IMR-90 (cell line): ENCODE measurements at regions not wholly inside any gene's neighbourhood (a gene's known extent, or its start where the extent isn't known, plus 50 kb on each side); places are given as distances from the start of the nearest gene placed in this dataset.

Experiments
- ATAC-seq: fragments of 200-7000 bp; cut with Tn5 transposase; 2 replicates; pipeline ENCODE4 v1.9.1; 2020; ENCODE audit warnings: low read depth, mild to moderate bottlenecking, moderate library complexity
- BruUV-seq: library from RNA; stranded (reverse); fragments of 400-500 nt; replicated peaks from 2 replicates; lab custom pipeline; 2021; lab: Mats Ljungman, UMichigan
- CTCF ChIA-PET: fragments of 300-600 bp; formaldehyde crosslinking; extraction: SDS; loops from one replicate; lab custom pipeline; 2021; ENCODE audit warnings: antibody characterized with exemption; lab: Yijun Ruan, JAX
- POLR2A ChIA-PET: fragments of 300-600 bp; sonication (Branson Sonifier 250); formaldehyde crosslinking; loops from one replicate; lab custom pipeline; 2022; ENCODE audit warnings: antibody characterized with exemption; ENCODE audit not compliant: unreplicated experiment; lab: Charles Lee
- DNase-seq: peaks from one replicate; pipeline ENCODE4 v3.0.0; 2013
- H2AFZ ChIP-seq: replicated peaks from 2 replicates; pipeline ENCODE3; 2013; ENCODE audit warnings: low read length, mild to moderate bottlenecking; ENCODE audit not compliant: poor library complexity
- H2AK5ac ChIP-seq: 2 replicates; pipeline ENCODE4 v1.6.1; 2013; ENCODE audit warnings: low read depth, low read length, inconsistent platforms
- H2AK9ac ChIP-seq: replicated peaks from 2 replicates; pipeline ENCODE3; 2013; ENCODE audit warnings: mild to moderate bottlenecking, low read depth, low read length, moderate library complexity; ENCODE audit not compliant: poor library complexity
- H2BK120ac ChIP-seq: 2 replicates; pipeline ENCODE4 v1.6.1; 2013; ENCODE audit warnings: low read depth, low read length, inconsistent platforms
- H2BK15ac ChIP-seq: 3 replicates; pipeline ENCODE4 v1.6.1; 2013; ENCODE audit warnings: low read depth, low read length, inconsistent platforms
- H2BK20ac ChIP-seq: 2 replicates; pipeline ENCODE4 v1.6.1; 2013; ENCODE audit warnings: low read depth, mild to moderate bottlenecking, inconsistent platforms, low read length, moderate library complexity
- H2BK5ac ChIP-seq: 2 replicates; pipeline ENCODE4 v1.6.1; 2013; ENCODE audit warnings: mild to moderate bottlenecking, low read depth, low read length, inconsistent platforms; ENCODE audit not compliant: poor library complexity, severe bottlenecking
- H3K14ac ChIP-seq: replicated peaks from 2 replicates; pipeline ENCODE4 v1.6.1; 2013; ENCODE audit warnings: low read depth, low read length, inconsistent platforms
- H3K18ac ChIP-seq: 2 replicates; pipeline ENCODE4 v1.6.1; 2013; ENCODE audit warnings: low read depth, low read length, control low read depth
- H3K23ac ChIP-seq: 2 replicates; pipeline ENCODE4 v1.6.1; 2013; ENCODE audit warnings: low read depth, low read length, inconsistent platforms
- H3K27ac ChIP-seq: 2 replicates; pipeline ENCODE4 v1.5.1; 2013; ENCODE audit warnings: mild to moderate bottlenecking, control low read depth, low read length; ENCODE audit not compliant: insufficient read depth
- H3K27me3 ChIP-seq: 2 replicates; pipeline ENCODE4 v1.6.1; 2013; ENCODE audit warnings: low read length; ENCODE audit not compliant: control insufficient read depth, insufficient read depth
- H3K36me3 ChIP-seq: 2 replicates; pipeline ENCODE4 v1.6.1; 2013; ENCODE audit warnings: low read length, mixed read lengths; ENCODE audit not compliant: control insufficient read depth, insufficient read depth
- H3K4ac ChIP-seq: 2 replicates; pipeline ENCODE4 v1.6.1; 2013; ENCODE audit warnings: low read depth, low read length, inconsistent platforms
- H3K4me1 ChIP-seq: 2 replicates; pipeline ENCODE4 v1.6.1; 2013; ENCODE audit warnings: low read length, mixed read lengths; ENCODE audit not compliant: control insufficient read depth, insufficient read depth
- H3K4me2 ChIP-seq: 2 replicates; pipeline ENCODE4 v1.6.1; 2013; ENCODE audit warnings: low read depth, mild to moderate bottlenecking, control low read depth, low read length, moderate library complexity
- H3K4me3 ChIP-seq: 2 replicates; pipeline ENCODE4 v1.5.1; 2013; ENCODE audit warnings: low read depth, mild to moderate bottlenecking, control low read depth, low read length, moderate library complexity; ENCODE audit not compliant: insufficient read depth
- H3K56ac ChIP-seq: 2 replicates; pipeline ENCODE4 v1.6.1; 2013; ENCODE audit warnings: low read length, inconsistent platforms; ENCODE audit not compliant: insufficient read depth; ENCODE audit errors: extremely low read depth
- H3K79me1 ChIP-seq, 2 experiments: 2 replicates each; pipeline ENCODE4 v1.6.1; 2013; ENCODE audit warnings: low read length in 2 of 2, inconsistent platforms in 1 of 2, low read depth in 1 of 2
- H3K9ac ChIP-seq: 2 replicates; pipeline ENCODE4 v1.6.1; 2013; ENCODE audit warnings: low read depth, low read length, control low read depth
- H3K9me1 ChIP-seq: 2 replicates; pipeline ENCODE4 v1.6.1; 2013; ENCODE audit warnings: low read length, inconsistent platforms; ENCODE audit not compliant: insufficient read depth
- H3K9me3 ChIP-seq: 2 replicates; pipeline ENCODE4 v1.6.1; 2013; ENCODE audit warnings: low read length; ENCODE audit not compliant: control insufficient read depth, insufficient read depth
- H4K20me1 ChIP-seq: 2 replicates; pipeline ENCODE4 v1.6.1; 2013; ENCODE audit warnings: low read length, inconsistent platforms; ENCODE audit not compliant: insufficient read depth
- H4K5ac ChIP-seq: 2 replicates; pipeline ENCODE4 v1.6.1; 2013; ENCODE audit warnings: mild to moderate bottlenecking, low read depth, low read length, control low read depth
- H4K8ac ChIP-seq, 2 experiments: 2 replicates each; pipeline ENCODE4 v1.6.1; 2013; ENCODE audit warnings: low read depth in 2 of 2, low read length in 2 of 2, control low read depth in 1 of 2, inconsistent platforms in 1 of 2
- H4K91ac ChIP-seq: 2 replicates; pipeline ENCODE4 v1.6.1; 2013; ENCODE audit warnings: low read depth, low read length, inconsistent platforms; ENCODE audit not compliant: insufficient read depth
- BHLHE40 ChIP-seq: fragments of 150-350 bp; IDR thresholded peaks from 2 replicates; pipeline ENCODE4 v1.6.1; 2016; ENCODE audit warnings: mild to moderate bottlenecking, low read depth, low read length
- CTCF ChIP-seq: conservative IDR thresholded peaks from 2 replicates; pipeline ENCODE4 v1.5.1; 2012; ENCODE audit warnings: mild to moderate bottlenecking, low read depth, low read length, improper control_type of control experiment
- FOS ChIP-seq: fragments of 150-350 bp; IDR thresholded peaks from 2 replicates; pipeline ENCODE4 v1.6.1; 2016; ENCODE audit warnings: low read depth, low read length
- POLR2A ChIP-seq: IDR thresholded peaks from 2 replicates; pipeline ENCODE4 v1.6.1; 2012; ENCODE audit warnings: mild to moderate bottlenecking, low read depth, low read length
- RFX5 ChIP-seq: IDR thresholded peaks from 2 replicates; pipeline ENCODE4 v1.8.0; 2012; ENCODE audit warnings: low read depth, mild to moderate bottlenecking, low read length, moderate library complexity
- WGBS, 2 experiments: methylation state at CpG; one replicate each; pipeline versions ENCODE4 v1.1.5 to v1.1.7; 2013; ENCODE audit warnings: missing lambda C conversion rate in 2 of 2; ENCODE audit not compliant: insufficient read length in 1 of 2; ENCODE audit errors: extremely low coverage in 2 of 2; 5-methylcytosine and 5-hydroxymethylcytosine counted together
- dilution Hi-C: fragments of 300-500 bp; cut with HindIII; formaldehyde crosslinking; loops from one replicate; pipeline ENCODE4 v1.14.3; 2018; ENCODE audit warnings: low sequenced_read_pairs; ENCODE audit not compliant: unreplicated experiment
- in situ Hi-C: fragments of 300-500 bp; cut with MboI; formaldehyde crosslinking; loops from 3 replicates; pipeline ENCODE4 v1.14.3; 2019; ENCODE audit warnings: low sequenced_read_pairs, inconsistent platforms, mixed read lengths
- intact Hi-C: fragments of 100-400 bp; cut with micrococcal nuclease; formaldehyde crosslinking; loops from 2 replicates; pipeline ENCODE4 v1.10.0; 2022
- TF ChIP-seq, protein P1 (sequence below): fragments of 150-350 bp; IDR thresholded peaks from 2 replicates; pipeline ENCODE4 v1.6.1; 2017; ENCODE audit warnings: mild to moderate bottlenecking, antibody characterized with exemption, low read length, low read depth

DNA sequence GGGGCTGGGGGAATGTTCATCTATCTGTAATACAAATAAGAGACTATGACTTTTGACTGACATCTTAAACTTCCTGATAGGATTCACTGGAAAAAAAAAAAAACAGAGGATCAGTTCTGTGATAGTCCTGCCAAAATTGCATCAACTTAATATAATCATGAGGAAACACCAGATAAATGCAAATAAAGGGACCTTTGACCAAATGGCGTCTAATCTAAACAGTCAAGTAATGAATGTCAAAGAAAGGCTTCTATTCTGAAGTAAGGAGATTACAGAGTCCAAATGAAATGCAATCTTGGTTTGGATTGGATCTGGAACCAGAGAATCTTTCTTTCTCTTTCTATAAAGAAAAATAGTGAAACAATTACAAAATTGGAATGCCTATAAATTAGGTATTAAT, 513.4 kb downstream of the KCNT2 start:
- H3K9ac ChIP-seq = no peak overlapping the region
- H3K18ac ChIP-seq = no peak overlapping the region
- H3K36me3 ChIP-seq = no peaks in the 10 kb centered on the region
- H4K20me1 ChIP-seq = no peaks in the 10 kb centered on the region
- ATAC-seq (no peak), DNase-seq (peak; percentile 3)
- no peaks in the 10 kb centered on the region for H3K4me1 ChIP-seq
- WGBS, 2 experiments = no CpG with 5 or more reads among the region's 1 CpG
- H3K14ac ChIP-seq = no peak overlapping the region
- dilution Hi-C loops (no loop called here), in situ Hi-C loops (no loop called here), intact Hi-C loops (no loop called here)
- ChIA-PET CTCF (no interaction called here), POLR2A (no interaction called here)
- H3K9me1 ChIP-seq = no peaks in the 10 kb centered on the region
- no peaks in the 10 kb centered on the region for H3K9me3 ChIP-seq
- TF ChIP-seq FOS = no peak
- no peak for TF ChIP-seq BHLHE40
- no peak for TF ChIP-seq CTCF
- TF ChIP-seq POLR2A = no peak
- TF ChIP-seq, protein P1, sequence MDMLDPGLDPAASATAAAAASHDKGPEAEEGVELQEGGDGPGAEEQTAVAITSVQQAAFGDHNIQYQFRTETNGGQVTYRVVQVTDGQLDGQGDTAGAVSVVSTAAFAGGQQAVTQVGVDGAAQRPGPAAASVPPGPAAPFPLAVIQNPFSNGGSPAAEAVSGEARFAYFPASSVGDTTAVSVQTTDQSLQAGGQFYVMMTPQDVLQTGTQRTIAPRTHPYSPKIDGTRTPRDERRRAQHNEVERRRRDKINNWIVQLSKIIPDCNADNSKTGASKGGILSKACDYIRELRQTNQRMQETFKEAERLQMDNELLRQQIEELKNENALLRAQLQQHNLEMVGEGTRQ = no peak
- TF ChIP-seq RFX5 = no peak
- no peak overlapping the region for H3K4ac ChIP-seq
- no peak overlapping the region for H3K4me2 ChIP-seq
- BruUV-seq = no TSS peak
- H2AFZ ChIP-seq = no peak overlapping the region
- H2BK5ac ChIP-seq = no peak overlapping the region
- H2BK20ac ChIP-seq = no peak overlapping the region
- H3K4me3 ChIP-seq = no peak overlapping the region
- H4K5ac ChIP-seq = no peak overlapping the region
- no peak overlapping the region for H2AK5ac ChIP-seq
- H4K91ac ChIP-seq = no peak overlapping the region
- no peak overlapping the region for H3K23ac ChIP-seq
- no peak overlapping the region for H4K8ac ChIP-seq
- no peak overlapping the region for H3K56ac ChIP-seq
- no peaks in the 10 kb centered on the region for H3K79me1 ChIP-seq
- H2AK9ac ChIP-seq = no peak overlapping the region
- H3K27me3 ChIP-seq = no peaks in the 10 kb centered on the region
- H2BK120ac ChIP-seq = no peak overlapping the region
- H2BK15ac ChIP-seq = no peak overlapping the region
- H3K27ac ChIP-seq = no peak overlapping the region
